ENCODE measurements at regions not wholly inside any gene's neighbourhood (a gene's known extent, or its start where the extent isn't known, plus 50 kb on each side); places are given as distances from the start of the nearest gene placed in this dataset.

- peaks cover 7% of the 10 kb centered on the region for H3K27me3 Mint-ChIP-seq
- ChIA-PET POLR2A (no interaction called here), CTCF (interaction anchor here (0.5 kb wide), 1 partner anchor 231 kb away, joined by 4 read pairs; no protein-coding TSS in a partner anchor)
- H3K4me3 Mint-ChIP-seq = no peak overlapping the region
- H3K9me3 Mint-ChIP-seq = peaks cover 8% of the 10 kb centered on the region
- DNase-seq = no peak
- H3K36me3 Mint-ChIP-seq (ENCODE audit: low read depth) = peaks cover 3% of the 10 kb centered on the region
- H3K4me1 Mint-ChIP-seq = peaks cover 4% of the 10 kb centered on the region
- no peak overlapping the region for H3K27ac Mint-ChIP-seq
Observed at GRCh38 chr11:72497731-72498130, 63.4 kb upstream of the CLPB start.

DNA sequence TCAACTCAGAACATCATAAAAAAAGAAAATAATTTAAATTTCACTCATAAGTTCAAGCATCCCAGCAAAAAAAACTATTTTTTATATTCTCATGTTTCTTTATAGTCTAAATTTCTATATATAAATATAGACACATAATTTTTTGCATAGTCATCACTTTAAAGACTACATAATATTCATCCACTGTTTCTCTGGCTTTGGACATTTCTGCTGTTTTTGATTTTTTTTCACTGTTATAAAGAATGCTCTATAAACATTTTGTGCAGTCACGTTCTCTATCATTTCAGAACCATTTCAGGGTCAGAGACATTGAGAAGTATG, 59.7 kb upstream of the CLPB start:
- Mint-ChIP-seq H3K9me3 (no peaks in the 10 kb centered on the region), H3K27ac (no peak overlapping the region), H3K36me3 (ENCODE audit: low read depth) (no peaks in the 10 kb centered on the region), H3K27me3 (peaks cover 16% of the 10 kb centered on the region), H3K4me1 (peaks cover 4% of the 10 kb centered on the region), H3K4me3 (no peak overlapping the region)
- POLR2A ChIA-PET = no interaction called here
- no peak for DNase-seq
- CTCF ChIA-PET = interaction anchor here (1.6 kb wide), 1 partner anchor 16 kb away, joined by 3 read pairs; no protein-coding TSS in a partner anchor

GRCh38 chr11:72493426-72494108, 59.2 kb upstream of the CLPB start:
- ChIA-PET CTCF (interaction anchor here (1.3 kb wide), 1 partner anchor 80 kb away, joined by 6 read pairs; no protein-coding TSS in a partner anchor), POLR2A (no interaction called here)
- Mint-ChIP-seq H3K9me3 (no peaks in the 10 kb centered on the region), H3K27ac (no peak overlapping the region), H3K4me1 (peaks cover 4% of the 10 kb centered on the region), H3K36me3 (ENCODE audit: low read depth) (no peaks in the 10 kb centered on the region), H3K27me3 (peaks cover 16% of the 10 kb centered on the region), H3K4me3 (no peak overlapping the region)
- no peak for DNase-seq

GRCh38 chr11:72491001-72491400, 56.7 kb upstream of the CLPB start:
- no peaks in the 10 kb centered on the region for H3K36me3 Mint-ChIP-seq (ENCODE audit: low read depth)
- H3K4me3 Mint-ChIP-seq = no peak overlapping the region
- H3K9me3 Mint-ChIP-seq = no peaks in the 10 kb centered on the region
- CTCF ChIA-PET = no interaction called here
- no peak for DNase-seq
- peaks cover 22% of the 10 kb centered on the region for H3K27me3 Mint-ChIP-seq
- H3K4me1 Mint-ChIP-seq = peaks cover 4% of the 10 kb centered on the region
- no peak overlapping the region for H3K27ac Mint-ChIP-seq
- POLR2A ChIA-PET = no interaction called here

Data from activated CD4-positive, alpha-beta T cell treated with anti-CD3 and anti-CD28 coated beads, Interleukin-2, amount 10 ng/mL, durations not matched to agents 7 days and 5 days (primary cell).